Fibroblast of skin of scalp (primary cell): ENCODE measurements at regions not wholly inside any gene's neighbourhood (a gene's known extent, or its start where the extent isn't known, plus 50 kb on each side); places are given as distances from the start of the nearest gene placed in this dataset.
"Not testable (repeated sequence)": the region's sequence is repeated elsewhere in the genome, so short reads cannot be mapped to it uniquely, and the experiment has no call there.

Experiments
- DNase-seq: peaks from one replicate; pipeline ENCODE4 v3.0.0-alpha.2; 2013

- no peak for DNase-seq
Observed at GRCh38 chr6:44722736-44723135, 335.2 kb downstream of the CDC5L start.

- DNase-seq = no peak
Observed at GRCh38 chr6:44723439-44724197, 336.1 kb downstream of the CDC5L start.

- DNase-seq = peak; percentile 43
Observed at GRCh38 chr6:44725070-44725469, 337.6 kb downstream of the CDC5L start.

DNA sequence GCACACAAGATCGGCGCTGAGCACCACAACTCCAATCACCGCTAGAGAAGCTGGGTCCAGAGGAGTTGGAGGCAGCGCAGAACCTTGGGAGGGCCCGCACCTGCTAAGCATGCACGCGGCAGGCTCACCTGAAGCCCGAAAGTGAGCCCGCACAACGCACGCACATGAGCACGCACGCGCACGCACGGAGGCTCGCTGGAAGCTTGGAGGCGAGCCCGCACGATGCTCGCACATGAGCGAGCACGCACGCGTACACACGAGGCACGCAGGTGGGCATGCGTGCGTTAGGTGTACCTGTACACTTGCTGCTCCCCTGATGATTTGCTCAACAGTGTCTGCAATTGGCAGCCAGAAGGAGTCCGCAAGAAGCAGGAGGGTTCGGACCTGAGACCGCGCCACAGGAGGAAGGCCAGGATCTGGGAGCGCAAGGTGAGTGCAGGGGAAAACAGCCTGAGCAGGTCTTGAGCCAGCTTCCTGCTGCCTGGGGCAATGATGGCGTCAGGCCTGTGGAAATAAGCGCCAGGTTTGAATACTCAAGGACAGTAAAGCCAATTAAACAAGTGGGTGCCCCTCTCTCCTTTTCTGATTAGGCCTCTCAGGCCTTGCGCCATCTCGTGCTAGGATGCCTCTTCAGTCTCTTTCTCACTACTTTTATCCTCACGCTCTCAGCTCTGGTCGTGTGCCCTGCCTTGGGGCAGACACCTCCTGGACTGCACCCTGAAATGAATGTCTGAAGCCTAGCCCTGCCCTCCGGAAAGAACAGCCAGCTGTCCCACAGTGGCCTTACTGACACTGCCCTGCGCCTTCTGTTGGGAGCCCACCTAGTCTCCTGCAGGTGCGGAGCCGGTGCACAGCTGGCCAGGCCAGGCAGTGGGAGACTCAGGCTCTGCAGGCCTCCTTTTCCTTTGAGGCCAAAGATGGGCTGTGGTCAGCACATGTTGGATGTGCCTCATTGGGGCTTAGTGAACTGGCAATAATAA, 340.4 kb downstream of the CDC5L start:
- DNase-seq = no peak

DNA sequence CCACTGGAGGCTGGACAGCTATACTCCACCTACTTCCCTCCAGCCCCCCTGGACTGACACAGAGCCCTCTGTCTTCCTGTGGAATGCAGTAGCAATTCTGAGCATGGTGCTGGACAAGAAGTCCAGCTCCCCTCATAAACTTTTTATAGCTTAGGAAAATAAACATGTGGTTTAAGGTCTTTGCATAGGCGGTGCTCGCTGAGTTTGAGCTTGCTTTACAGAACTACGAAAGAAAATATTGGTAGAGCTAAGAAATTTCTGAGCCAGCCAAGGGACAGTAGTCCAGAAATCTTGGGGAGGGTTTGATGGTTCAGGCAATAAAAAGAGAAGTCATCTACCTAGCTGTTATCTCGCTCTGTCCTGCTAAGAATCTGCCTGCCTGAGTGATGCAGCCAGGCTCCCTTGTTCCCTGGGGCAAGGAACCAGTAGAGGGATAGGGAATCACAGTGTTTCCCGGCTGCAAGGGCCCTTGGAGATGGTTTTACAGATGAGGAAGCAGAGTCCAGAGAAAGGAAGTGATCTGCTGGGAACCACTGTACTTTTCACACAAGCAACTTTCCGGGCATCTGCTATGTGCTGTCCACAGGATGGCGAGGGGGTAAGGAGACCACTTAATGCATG, 343.4 kb downstream of the CDC5L start:
- peak; percentile 56 for DNase-seq

GRCh38 chr6:44731485-44732095, 344.1 kb downstream of the CDC5L start:
- DNase-seq = no peak

- no peak for DNase-seq
Observed at GRCh38 chr6:44732243-44732642, 344.7 kb downstream of the CDC5L start.

DNA sequence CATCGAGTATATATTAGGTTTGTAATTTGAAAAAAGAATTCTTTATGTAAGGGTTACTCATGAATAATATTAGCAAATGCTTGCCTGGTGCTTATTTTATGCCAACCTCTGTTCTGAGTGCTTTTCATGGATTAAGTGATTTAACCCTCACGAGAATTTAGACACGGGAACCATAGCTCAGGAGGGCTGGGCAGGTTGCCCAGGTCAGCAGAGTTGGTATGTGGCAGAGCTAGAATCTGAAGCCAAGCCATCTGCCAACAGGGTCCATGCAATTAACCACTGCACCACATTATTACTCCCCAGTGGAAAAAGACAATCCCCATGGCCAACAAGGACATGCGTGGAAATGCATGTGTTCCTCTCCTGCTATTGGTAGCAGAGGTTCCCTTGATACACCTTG, 345.6 kb downstream of the CDC5L start:
- no peak for DNase-seq

- DNase-seq = no peak
Observed at GRCh38 chr6:44733868-44734267, 346.4 kb downstream of the CDC5L start.

GRCh38 chr6:44734886-44735629, 347.6 kb downstream of the CDC5L start:
- no peak for DNase-seq

GRCh38 chr6:44735630-44735963, 348.1 kb downstream of the CDC5L start:
- DNase-seq = peak; percentile 36

- DNase-seq = no peak
Observed at GRCh38 chr6:44737341-44737740, 349.8 kb downstream of the CDC5L start.

DNA sequence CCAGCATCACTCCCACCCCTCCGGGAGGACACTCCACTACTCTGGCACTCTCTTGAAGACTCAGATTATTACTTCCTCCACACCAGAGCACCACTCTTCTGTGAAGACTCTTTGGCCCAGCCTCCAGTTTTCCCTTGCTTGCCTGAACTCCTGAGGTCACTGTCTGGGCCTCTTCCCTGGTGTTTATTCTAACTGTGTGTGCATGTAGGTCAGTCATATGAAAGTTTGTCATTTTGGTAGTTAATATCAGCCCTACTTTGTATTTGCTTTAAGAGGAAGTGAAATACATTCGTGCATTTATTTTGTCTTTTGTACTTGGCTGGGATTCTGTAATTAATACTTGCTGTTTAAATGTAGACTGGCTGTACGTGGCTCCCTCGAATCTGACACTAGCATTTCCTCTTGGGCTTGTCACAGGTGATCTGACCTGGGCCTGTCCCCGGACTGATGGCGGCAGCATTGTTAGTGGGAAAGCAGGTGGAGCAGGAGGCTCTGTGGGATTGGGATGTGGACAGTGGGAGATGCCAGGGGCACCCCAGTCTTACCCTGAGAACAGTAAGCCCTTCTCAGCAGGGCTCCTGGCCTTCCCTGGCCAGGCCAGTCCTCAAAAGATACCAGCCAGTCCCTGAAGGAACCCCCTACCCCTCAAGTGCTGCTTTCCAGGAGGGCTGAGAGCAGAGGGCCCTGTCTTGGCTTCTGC, 350.5 kb downstream of the CDC5L start:
- DNase-seq = no peak

DNA sequence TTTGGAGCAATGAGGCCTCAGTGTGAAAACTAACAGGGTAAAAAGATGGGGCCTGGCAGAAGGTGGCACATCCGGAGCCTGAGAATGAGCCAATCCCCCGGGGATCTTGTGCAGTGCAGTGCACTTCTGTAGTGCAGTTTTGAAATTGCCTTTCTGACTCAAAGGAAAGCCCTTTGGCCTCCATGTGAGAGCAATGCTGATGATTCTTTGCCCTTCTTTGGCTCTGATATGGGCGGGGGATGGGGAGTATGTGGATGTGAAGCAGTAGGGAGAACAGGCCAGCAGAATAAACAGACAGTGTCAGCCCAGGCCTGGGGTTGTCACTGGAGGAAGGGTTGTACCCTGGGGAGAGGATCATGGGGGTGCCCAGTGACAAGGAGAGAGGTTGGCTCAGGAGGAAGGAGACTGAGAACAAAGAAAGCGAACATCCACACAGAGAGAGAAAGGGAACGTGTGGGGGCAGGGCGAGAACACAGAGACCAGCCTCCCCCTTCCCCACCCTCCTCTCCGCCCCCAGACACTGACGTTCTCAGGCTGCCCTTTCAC, 351.2 kb downstream of the CDC5L start:
- DNase-seq = peak; percentile 91

DNA sequence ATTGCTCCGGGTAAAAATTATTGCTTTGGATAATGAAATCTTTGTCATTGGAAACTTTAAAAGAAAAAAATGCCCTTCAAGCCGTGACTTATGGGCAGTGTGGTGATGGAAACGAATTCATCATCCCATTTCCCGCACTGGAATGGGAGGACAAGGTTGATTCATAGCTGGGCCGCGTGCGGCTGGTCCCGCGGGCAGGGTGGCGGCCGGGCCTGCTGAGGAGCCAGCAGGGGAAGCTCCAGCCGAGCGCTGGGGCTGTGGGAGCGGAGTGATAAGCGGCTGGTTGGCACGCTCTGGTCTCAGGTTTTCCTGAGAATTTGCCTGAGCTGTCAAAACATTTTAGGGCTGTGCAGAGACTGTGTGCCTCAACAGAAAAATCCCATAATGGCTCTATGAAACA, 351.7 kb downstream of the CDC5L start:
- DNase-seq = peak; percentile 70

DNA sequence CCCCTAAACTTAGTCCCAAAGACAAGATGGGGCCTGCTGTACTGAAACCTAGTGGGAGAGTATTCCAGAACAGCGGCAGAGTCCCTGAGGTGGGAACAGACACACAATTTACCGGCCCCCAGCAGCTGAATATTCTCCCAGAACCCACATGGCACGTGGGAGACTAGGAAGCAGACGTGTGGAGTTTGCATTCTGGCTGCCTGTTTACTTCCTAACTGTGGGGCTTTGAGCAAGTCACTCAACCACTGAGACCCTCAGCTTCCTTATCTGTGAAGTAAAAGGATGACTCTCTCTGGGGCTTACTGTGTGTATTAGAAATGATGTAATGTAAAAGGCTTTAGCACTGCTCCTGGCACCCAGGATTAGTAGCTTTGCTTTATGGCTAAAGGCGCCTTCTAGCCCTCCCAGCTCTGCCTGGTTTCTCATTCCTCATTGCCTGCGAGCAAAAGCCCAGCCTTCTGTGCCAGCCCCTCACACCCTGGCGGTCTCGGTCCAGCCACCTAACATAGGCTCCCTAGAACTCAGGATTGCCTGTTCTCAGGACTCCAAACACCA, 353.1 kb downstream of the CDC5L start:
- no peak for DNase-seq

DNA sequence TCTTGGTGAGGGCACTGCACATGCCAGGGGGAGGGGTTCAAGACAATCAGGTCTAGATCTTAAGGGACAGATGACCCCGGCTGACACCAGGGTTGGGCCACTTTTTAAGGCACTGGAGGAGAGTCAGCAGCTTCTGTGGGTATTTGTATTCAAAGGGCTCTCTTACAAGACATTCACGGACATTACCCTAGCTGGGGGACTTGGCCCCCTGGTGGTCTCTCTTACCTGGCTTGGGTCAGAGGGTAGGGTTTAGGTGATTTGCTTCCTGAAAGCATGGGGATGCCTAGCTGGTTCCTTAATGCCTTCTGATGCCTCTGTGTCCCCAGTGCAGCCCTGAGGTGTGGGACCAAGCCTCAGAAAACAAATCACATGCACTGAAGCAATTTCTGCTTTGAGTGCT, 354.7 kb downstream of the CDC5L start:
- no peak for DNase-seq

DNA sequence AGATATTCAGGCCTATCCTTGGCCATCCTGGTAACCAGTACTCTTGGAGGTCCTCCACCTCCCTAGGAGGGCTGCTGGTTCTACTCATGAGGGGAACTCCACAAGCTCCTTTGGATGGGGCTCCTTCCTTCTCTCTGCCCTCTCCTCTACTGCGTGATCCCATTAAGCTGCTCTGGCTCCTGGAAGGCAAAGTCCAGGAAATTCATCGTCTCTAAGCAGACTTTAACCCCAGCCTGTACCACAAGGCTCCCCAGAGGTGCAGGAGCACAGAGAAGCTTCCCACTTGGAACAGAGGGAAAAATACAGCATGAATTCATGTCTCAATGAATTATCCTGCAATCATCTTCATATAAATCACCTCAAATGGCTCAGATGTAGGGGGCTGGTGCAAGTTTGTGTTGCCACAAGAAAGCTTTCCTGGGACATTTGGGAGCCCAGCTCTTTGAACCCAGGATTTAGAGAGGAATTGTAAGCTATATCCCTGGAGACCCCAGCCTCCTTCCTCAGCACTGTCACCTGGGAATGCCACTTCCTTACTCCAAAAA, 355.4 kb downstream of the CDC5L start:
- DNase-seq = no peak

- DNase-seq = not testable (repeated sequence)
Observed at GRCh38 chr6:44760116-44760515, 372.6 kb downstream of the CDC5L start.

- DNase-seq = no peak
Observed at GRCh38 chr6:44761046-44761445, 373.5 kb downstream of the CDC5L start.

- no peak for DNase-seq
Observed at GRCh38 chr6:44762496-44762895, 375.0 kb downstream of the CDC5L start.
